RWPE1 (cell line): ENCODE measurements at regions not wholly inside any gene's neighbourhood (a gene's known extent, or its start where the extent isn't known, plus 50 kb on each side); places are given as distances from the start of the nearest gene placed in this dataset.

Experiments
- CTCF ChIA-PET: fragments of 350-600 bp; sonication (Branson Sonifier 250); formaldehyde crosslinking; extraction: SDS; loops from one replicate; lab custom pipeline; 2021; lab: Yijun Ruan, JAX
- POLR2A ChIA-PET: fragments of 400-600 bp; formaldehyde crosslinking; extraction: SDS; loops from one replicate; lab custom pipeline; 2020; ENCODE audit warnings: antibody characterized with exemption; ENCODE audit not compliant: low non-redundant PET; lab: Yijun Ruan, JAX
- DNase-seq: peaks from one replicate; pipeline ENCODE4 v3.0.0; 2012; ENCODE audit warnings: low spot score
- H3K27ac ChIP-seq: fragments of 450-650 bp; 2 replicates; pipeline ENCODE4 v1.5.1; 2017
- TF ChIP-seq, protein P1 (sequence below): fragments of 450-650 bp; conservative IDR thresholded peaks from 2 replicates; pipeline ENCODE4 v1.5.1; 2017; ENCODE audit warnings: low read depth, mild to moderate bottlenecking

DNA sequence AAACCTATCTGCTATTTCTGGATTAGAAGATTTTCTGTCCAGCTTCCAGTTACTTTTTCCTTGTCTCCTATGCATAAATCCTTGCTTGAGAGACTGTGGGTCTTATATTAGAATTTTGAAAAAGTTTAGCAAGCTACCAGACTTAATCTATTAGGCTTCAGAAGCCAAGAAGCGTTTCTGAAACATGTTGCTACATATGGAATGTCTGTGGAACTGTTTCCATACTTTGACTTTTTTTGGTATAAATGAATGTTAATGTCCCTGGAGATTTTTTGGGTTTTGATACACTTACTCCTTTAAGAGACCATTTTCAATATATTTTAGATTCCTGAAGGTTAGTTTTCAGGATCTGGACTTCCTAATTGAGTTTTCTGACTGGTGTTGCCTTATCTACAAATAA lies 191.4 kb upstream of the SGCD start:
- TF ChIP-seq, protein P1, sequence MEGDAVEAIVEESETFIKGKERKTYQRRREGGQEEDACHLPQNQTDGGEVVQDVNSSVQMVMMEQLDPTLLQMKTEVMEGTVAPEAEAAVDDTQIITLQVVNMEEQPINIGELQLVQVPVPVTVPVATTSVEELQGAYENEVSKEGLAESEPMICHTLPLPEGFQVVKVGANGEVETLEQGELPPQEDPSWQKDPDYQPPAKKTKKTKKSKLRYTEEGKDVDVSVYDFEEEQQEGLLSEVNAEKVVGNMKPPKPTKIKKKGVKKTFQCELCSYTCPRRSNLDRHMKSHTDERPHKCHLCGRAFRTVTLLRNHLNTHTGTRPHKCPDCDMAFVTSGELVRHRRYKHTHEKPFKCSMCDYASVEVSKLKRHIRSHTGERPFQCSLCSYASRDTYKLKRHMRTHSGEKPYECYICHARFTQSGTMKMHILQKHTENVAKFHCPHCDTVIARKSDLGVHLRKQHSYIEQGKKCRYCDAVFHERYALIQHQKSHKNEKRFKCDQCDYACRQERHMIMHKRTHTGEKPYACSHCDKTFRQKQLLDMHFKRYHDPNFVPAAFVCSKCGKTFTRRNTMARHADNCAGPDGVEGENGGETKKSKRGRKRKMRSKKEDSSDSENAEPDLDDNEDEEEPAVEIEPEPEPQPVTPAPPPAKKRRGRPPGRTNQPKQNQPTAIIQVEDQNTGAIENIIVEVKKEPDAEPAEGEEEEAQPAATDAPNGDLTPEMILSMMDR = no peak
- POLR2A ChIA-PET = no interaction called here
- CTCF ChIA-PET = no interaction called here
- H3K27ac ChIP-seq = no peak overlapping the region
- DNase-seq = no peak

DNA sequence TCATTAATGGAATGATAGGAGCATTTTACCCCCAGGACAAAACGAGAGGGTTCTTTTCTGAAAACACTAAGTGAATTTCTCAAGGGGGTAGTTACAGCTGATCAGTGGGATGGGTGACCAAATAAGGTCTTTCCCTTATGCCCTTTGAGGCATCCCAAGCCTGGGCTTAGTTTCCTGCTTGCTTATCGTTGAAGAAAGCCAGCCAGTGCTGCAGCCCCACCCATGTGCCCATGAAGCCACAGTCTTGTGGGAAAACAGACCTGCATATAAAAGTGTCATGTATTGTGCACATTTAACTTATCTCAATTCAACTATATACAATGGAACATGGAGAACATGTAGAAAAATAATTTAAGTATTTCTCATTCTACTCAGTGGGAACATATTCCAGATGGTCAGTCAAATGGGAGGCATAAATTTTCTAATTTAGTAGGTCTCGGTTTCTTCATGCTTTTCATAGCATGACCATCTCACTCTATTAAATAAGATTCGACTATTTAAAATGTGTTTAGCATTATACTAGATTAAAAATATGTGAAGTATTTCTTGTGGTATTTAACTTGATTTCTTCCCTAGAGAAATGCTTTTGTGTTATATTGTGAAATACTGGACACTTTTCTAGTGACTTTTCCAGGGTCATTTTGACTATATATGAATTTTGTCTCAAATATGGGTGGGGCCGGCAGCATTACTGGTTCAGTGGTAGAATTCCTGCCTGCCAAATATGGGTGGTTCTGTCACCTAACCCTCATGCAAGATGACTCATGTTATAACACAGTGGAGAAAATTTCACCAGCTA lies 189.7 kb upstream of the SGCD start:
- TF ChIP-seq, protein P1 = no peak
- DNase-seq = no peak
- ChIA-PET POLR2A (no interaction called here), CTCF (no interaction called here)
- H3K27ac ChIP-seq = no peak overlapping the region

DNA sequence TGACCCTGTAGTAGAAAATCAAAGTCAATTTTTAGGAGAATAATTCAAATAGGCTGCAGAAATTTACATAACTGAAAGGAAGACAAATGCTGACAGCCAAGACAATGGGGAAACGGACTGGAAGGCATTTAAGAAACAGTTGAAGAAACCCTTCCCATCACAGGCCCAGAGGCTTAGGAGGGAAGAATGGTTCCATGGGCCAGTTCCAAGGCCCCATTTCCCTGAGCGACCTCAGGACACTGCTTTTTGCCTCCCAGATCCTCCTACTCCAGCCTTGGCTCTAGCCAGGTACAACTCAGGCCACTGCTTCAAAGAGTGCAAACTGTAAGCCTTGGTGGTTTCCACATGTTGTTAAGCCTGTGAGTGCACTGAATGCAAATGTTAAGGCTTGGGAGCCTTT lies 184.1 kb upstream of the SGCD start:
- no peak for DNase-seq
- TF ChIP-seq, protein P1 = no peak
- H3K27ac ChIP-seq = no peak overlapping the region
- ChIA-PET POLR2A (no interaction called here), CTCF (no interaction called here)

DNA sequence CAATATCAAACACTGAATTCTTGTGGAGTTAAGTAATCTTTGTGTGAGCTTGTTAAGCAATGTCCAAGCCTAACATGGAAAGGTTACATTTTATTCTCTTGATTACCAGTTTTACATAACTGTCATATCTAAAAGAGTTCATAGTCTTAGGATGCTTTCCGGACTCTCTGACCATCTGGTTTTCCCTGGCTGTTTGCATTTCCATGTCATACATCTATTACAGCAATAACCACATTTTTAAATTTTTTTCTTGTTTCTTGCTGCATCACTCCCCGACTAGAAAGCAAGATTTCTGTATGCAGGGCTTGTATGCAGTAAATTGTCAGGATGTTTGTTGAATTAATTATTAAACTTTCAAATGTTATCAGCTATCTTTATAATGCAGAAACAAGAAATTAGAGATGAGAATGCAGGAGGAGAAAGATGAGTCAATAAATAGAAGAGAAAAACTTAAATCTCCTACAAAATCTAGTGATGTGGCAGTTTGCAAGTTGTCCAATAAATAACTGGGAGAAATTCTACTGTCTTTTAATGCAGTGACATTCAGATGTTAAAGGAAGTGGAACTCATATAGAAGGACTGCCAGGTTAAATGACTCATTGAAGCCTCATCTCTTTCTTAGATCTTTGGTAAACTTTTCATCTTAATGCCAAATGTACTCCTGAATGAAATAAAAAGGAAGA lies 179.6 kb upstream of the SGCD start:
- ChIA-PET CTCF (interaction anchor here (0.6 kb wide), 1 partner anchor 620 kb away, joined by 3 read pairs; no protein-coding TSS in a partner anchor), POLR2A (no interaction called here)
- no peak overlapping the region for H3K27ac ChIP-seq
- TF ChIP-seq, protein P1 = no peak
- no peak for DNase-seq

DNA sequence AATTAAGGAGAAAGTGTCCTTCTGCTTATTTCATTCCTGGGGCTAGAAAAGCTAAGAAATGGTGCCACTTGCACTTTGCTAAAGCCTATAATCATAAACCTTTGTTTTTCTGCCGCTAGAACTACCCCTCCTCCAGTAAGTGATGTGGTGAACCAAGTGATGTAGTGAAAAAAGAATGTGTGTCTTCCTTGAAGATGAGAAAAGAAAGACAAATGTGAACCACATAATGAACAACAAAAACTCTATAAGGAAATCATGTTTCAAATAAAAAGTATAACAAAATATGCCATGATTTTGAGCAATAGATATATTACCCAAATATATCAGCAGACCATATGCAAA lies 179.0 kb upstream of the SGCD start:
- ChIA-PET CTCF (interaction anchor here (0.6 kb wide), 1 partner anchor 619 kb away, joined by 3 read pairs; no protein-coding TSS in a partner anchor), POLR2A (no interaction called here)
- DNase-seq = no peak
- no peak overlapping the region for H3K27ac ChIP-seq
- TF ChIP-seq, protein P1 = no peak

DNA sequence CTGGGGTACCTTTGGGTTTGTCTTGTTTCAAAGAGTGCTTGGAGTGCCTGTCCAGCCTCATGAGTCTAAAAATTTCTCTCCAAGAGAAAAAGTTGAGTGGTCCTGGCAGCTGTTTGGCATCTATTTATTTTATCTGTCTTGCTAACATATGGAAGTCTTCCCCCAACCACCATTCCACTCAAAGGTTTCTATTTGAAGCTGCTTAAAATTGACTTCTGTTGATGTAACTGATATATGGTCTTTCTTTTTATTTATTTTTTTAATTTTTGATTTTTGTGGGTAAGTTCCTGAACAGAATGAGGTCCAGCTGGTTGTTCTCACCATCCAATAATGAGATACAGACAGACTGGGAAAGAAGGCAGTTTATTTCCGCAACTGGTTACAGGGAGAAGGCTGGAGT lies 178.7 kb upstream of the SGCD start:
- DNase-seq = no peak
- POLR2A ChIA-PET = no interaction called here
- H3K27ac ChIP-seq = no peak overlapping the region
- CTCF ChIA-PET = interaction anchor here (0.6 to 0.8 kb wide), 2 partner anchors 103 to 619 kb away, joined by 3 to 7 read pairs; no protein-coding TSS in a partner anchor
- TF ChIP-seq, protein P1 = no peak
